GM19239 (cell line): ENCODE measurements at regions not wholly inside any gene's neighbourhood (a gene's known extent, or its start where the extent isn't known, plus 50 kb on each side); places are given as distances from the start of the nearest gene placed in this dataset.

Experiments used
- DNase-seq: peaks from one replicate; pipeline ENCODE4 v3.0.0; 2011; ENCODE audit warnings: low spot score; ENCODE audit not compliant: insufficient read length
- FAIRE-seq: peaks from 2 replicates; lab custom pipeline; 2011; peaks lifted over from hg19 to GRCh38; lab: Jason Lieb, UNC

DNA sequence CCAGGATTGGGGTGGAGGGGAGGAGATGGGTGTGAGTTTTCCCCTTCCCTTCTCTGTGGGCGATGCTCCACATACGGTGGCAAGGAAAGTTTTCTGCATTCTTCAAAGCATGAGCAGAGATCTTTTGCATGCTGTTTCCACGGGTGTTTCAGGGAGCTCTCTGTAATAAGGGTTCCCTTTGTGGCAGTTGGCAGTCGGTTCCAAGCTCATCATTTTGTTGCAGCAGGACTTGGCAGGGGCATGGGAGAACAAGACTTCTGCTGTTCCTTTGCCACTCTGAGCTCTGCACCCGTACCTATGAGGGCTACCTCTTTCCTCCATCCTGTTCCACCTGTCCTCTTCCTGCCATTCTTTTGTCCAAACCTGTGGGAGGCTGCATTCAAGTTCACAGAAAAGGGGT, 71.3 kb upstream of the SPRED2 start:
- FAIRE-seq (no peak), DNase-seq (no peak)

DNA sequence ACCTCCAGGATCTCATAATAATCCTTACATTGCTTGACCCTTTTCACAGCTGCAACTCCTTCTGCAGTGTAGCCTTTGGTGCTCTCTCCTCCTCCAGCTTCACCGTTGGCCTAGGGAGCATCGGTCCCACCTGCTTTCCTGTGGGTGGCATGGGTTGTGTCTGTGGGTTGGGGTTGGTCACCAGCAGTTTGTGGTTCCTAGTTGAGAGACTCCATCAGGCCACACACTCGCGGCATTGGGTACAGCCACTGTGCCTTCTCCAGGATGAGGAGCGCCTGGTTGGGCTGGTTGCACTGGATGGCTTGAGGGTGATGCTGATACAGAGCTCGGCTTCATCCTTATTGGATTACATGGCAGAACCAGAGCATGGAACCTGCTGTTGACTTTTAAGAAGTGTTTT, 69.4 kb upstream of the SPRED2 start:
- FAIRE-seq, result no peak
- no peak for DNase-seq

DNA sequence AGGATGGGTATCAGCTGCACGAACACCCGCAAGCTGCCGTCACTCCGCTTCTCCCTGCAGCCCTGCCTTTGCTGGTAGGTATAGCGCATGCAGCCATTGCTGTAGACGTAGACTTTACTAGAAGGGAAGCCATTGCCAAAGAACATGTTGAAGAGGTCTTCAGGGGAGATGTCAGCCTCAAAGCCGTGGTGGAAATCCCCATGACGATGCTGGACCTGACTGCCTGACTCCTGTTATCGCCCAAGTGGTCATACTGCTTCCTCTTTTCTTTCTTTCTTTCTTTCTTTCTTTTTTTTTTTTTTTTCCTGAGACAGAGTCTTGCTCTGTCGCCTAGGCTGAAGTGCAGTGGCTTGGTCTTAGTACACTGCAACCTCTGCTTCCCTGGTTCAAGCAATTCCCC, 68.7 kb upstream of the SPRED2 start:
- no peak for FAIRE-seq

DNA sequence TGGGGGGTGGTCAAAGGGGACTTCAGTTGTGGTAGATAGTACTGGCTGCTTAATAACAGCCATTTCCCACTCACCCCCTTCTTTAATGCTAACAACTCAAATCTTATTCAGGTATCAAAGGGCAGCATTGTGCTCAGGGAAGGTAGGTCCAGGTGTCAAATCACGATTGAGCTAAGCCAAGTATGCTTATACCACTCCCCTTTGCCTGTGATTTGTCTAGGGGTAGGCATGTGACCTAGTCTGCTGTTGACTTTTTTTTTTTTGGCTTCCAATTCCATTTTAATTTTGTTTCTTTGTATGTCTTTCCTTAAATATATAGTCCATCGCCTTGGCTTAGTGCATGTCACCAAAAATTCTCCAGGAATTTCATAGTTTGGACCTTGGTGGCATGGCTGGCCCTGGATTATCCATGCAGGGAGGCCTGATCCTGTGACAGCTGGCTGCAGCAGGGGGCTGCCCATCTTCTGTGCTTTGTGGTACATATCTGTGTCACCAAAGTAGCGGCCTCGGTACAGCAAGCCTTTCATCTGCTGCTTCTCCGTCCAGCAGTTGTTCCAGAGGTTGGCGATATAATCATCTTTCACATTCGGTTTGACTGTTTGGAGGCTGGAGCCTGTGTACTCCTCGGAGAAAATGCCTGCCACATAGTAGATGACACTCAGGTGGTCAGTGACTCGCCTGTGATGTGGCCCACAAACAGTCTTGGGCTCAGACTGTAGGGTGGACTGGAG, 68.1 kb upstream of the SPRED2 start:
- FAIRE-seq, result no peak
- no peak for DNase-seq

More for the DNA sequence above, 68.7 kb upstream of the SPRED2 start:
- DNase-seq, result no peak

DNA sequence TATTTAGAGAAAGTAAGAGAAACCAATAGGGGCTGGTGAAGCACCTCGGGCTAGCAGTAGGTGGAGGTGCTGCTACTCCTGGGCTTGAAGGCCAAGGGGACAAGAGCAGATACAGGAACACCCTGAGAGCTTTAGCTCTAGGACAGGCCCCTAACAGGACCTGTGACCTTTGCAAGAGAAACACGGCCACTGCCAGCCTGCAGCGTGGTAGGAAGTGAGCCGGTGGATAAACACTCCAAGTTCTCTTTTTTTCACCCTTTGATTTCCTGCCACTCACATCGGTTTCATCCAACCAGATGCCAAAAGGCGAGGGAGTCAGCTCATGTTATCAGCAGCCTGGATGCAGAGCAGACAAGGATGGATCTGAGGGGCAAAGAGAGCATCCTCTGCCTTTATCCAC, 66.8 kb upstream of the SPRED2 start:
- no peak for FAIRE-seq
- no peak for DNase-seq

DNA sequence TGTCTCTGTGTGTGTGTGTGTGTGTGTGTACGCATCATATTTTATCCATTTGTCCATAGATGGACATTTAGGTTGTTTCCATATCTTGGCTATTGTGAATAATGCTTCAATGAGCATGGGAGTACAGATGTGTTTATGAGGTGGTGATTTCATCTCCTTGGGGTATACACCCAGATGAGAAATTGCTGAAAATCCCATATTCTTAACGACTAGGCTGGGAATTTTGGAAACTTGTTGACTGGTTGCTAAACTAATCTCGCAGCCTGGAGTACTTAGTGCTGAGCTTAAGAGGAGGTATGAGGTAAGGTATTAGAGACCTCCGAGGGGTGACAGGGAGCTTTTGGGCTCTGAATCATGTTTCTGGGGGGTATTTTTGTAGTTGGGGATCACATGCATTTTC, 66.0 kb upstream of the SPRED2 start:
- FAIRE-seq, result no peak

DNA sequence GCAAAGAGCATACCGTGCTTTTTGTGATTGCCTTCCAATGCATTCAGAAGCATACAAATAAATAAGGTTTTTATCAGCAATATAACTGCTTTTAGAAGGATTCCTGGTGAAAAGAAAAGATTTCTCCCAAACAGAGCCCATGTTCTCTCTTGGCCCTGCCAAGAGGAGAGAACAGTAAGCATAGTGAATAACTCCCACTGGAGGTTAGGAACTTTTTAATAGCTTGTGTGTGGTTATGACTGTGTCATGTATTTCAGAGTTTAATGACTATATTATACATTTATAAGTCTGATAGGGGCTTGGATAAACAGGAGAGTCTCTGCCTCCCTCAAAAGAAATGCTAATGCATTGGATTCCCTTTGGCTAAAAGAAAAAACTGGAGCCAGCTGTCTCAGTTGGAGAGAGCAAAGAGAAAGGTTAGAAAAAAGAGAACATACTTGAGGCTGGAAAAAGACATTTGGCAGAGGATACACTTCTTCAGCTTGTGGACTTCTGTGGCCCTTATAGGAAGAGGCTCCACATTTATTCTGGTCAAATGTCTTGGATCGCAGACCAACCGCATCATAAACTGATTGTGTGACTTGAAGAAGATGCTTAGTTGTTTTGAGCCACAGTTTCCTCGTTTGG, 63.0 kb upstream of the SPRED2 start:
- FAIRE-seq (no peak), DNase-seq (no peak)

More for the DNA sequence above, 66.0 kb upstream of the SPRED2 start:
- no peak for DNase-seq

DNA sequence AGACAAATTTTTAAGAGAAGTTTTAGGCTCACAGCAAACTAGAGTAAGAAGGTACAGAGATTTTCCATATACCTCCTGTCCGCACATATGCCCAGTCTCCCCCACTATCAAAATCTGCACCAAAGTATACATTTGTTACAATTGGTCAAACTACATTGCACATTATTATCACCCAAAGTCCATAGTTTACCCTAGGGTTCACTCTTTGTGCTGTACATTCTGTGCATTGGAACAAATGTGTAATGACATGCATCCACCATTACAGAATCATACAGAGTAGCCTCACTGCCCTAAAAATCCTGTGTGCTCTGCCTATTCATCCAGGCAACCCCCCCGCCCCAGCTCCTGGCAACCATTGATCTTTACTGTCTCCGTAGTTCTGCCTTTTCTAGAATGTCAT, 61.7 kb upstream of the SPRED2 start:
- FAIRE-seq, result no peak
- no peak for DNase-seq

DNA sequence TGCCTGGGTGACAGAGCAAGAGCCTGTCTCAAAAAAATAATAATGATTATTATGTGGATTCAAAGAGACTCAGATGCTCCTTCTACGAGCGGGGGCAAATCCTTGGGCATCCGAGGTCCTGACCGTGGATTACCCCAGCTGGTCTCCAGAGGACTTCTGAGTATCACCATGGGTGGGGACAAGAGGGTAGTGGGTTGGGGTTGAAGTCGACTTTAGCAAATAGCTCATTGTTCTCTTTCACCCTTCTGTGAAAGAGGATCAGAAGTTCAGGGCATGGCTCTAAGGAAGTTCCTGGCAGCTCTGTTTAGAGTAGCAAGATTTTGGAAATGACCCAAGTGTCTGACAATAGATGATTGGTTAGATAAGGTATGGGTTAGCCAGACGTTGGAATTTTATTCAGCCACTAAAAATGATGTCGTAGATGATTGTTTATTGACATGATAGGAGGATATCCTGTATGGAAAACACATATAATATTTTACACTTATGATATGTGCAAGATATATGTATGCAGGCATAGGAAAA, 59.0 kb upstream of the SPRED2 start:
- DNase-seq (no peak), FAIRE-seq (no peak)

DNA sequence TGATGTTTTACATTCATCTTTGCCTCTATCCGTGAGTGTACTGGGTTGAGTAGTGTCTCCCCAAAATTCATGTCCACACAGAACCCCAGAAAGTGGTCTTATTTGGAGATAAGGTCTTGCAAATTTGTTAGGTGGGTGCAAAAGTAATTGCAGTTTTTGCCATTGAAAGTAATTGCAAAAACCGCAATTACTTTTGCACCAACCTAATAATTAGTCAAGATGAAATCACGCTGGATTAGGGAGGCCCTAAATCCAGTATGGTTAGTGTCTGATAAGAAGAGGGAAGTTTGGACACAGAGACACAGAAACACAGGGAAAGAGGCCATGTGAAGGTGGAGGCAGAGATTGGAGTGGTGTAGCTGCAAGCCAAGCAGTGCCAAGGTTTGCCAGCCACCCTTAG, 57.8 kb upstream of the SPRED2 start:
- DNase-seq, result no peak
- FAIRE-seq, result no peak

DNA sequence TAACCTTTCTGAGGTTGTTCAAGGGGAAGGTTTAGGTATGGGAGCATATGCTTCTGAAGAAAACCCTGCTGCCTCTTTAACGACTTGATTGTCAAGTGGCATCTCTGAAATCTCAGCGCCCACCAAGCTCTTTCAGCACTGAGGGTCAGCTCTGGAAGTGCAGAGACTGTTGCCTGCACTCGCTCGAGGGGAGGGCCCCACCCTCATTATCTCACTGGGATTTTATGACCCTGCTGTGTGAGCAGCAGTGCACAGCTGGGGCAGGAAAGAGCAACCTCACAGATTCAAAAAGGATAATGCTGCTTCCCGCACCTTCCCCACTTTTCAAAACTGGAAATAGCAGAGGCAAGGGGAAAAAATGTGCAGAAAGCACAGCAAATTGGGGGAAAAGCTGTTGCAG, 56.9 kb upstream of the SPRED2 start:
- DNase-seq, result no peak
- no peak for FAIRE-seq

DNA sequence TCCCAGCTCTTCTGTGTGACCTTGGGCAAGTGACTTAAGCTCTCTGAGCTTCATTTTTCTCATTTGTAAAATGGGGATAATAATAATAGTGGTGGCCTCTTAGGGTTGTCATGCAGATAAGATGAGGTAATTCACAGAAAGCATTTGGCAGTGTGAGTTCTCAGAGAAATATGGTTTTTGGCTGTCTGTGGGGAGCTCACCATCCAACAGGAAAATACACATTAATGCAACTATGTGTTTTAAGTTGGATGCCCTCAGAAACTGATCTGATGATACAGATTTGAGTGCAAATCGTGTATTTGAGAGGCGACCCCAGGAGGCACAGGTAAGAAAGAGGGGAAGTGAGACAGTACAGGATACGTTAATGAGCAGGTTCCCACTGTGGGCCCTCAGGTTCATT, 56.1 kb upstream of the SPRED2 start:
- no peak for FAIRE-seq

DNA sequence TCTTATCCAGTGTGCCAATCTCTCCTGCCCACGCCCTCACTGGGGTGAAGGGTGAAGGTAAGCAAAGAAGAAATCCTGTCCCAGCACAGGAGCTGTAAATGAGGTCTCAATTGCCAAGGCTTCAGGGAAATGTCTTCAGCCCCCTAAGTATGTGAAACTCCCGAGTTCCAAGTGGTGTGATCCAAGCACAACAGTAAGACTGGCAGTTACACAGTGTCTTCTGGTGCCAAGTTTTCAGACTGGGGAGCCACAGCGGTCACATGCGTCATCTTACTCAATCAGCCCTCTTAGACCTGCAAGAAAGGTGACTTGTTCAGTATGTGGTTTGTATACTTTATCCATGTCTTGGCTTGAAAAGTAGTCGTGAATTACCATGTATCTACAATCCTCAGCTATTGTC, 55.0 kb upstream of the SPRED2 start:
- DNase-seq (no peak), FAIRE-seq (no peak)

More for the DNA sequence above, 56.1 kb upstream of the SPRED2 start:
- DNase-seq, result no peak

DNA sequence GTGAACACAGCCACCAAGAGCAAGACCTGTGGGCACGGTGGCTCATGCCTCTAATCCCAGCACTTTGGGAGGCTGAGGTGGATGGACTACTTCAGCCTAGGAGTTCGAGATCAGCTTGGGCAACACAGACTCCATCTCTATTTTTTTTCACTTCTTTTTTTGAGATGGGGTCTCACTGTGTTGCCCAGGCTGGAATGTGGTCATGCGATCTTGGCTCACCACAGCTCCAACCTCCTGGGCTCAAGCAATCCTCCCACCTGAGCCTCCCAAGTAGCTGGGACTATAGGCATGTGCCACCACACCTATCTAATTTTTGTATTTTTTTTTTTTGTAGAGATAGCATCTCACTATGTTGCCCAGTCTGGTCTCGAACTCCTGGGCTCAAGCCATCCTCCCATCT, 54.4 kb upstream of the SPRED2 start:
- FAIRE-seq (no peak), DNase-seq (no peak)

DNA sequence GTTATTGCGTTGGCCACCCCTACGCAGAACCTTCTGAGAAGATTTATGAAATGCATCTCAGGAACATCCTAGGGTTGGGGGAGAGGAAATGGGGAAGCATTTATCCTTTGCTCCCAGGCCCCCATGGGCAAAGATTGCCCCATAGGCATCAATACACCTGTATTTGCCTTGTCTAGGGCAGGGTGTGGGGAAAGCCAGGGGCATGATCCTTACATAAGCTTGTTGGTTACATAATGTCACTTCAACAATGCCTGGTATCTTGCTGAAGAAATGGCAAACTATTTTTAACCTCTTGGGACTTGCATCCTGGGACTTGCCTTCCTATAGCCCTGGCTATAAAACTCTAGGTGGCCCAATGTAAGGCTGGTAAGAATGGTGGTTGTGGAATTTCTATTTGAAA, 53.9 kb upstream of the SPRED2 start:
- no peak for DNase-seq
- FAIRE-seq, result no peak

DNA sequence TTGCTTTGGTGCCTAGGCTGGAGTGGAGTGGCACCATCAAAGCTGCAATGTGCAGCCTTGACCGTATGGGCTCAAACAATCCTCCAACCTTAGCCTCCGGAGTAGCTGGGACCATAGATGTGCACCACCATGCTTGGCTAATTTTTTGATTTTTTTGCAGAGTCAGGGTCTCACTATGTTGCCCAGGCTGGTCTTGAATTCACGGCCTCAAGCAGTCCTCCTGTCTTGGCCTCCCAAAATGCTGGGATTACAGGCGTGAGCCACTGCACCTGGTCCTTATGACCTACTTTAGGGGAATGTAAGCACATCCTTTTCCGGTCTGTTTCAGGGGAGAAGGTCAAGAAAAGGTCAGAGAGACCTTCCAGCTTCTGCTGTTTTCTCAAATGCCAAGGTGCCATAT, 53.4 kb upstream of the SPRED2 start:
- no peak for DNase-seq
- no peak for FAIRE-seq

DNA sequence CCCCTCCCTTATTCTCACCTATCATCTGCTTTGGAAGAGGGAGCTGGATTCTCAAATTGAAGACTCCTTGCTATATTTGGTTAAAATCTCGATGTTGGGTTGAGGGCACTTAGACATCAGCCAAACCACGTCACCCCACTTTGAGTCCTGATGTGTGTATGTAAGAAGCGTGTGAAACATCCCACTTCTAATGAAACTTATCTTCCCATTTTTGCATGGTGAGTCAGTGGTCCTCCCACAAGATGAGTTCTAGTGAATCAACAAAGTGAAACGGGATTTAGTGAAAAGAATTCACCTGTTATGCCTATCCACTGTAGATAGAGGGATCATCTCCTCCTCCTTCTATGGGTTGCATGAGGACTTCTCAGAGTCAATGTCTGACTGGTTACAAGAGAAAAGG, 51.4 kb upstream of the SPRED2 start:
- DNase-seq, result no peak
- FAIRE-seq, result no peak

DNA sequence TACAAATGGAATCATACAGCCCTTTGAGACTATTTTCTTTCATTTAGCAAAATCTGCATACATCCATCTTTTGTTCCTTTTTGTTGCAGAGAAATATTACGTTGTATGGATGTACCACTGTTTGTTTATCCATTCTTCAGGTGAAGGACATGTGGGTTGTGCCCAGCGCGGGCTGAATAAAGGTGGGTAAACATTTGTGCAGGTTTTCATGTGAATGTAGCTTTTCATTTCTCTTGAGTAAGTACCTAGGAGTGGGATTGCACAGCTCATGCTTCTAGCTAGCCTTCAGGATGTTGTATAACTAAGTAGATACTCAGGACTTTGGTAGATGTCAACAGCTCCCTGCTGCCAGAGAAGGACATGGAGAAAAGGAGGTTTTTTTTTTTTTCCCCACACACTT, 50.6 kb upstream of the SPRED2 start:
- FAIRE-seq (no peak), DNase-seq (no peak)
